ENCODE measurements at regions not wholly inside any gene's neighbourhood (a gene's known extent, or its start where the extent isn't known, plus 50 kb on each side); places are given as distances from the start of the nearest gene placed in this dataset.

GRCh38 chr16:26692658-26693057 lies 374.1 kb upstream of the C16orf82 start:
- ChIA-PET POLR2A (no interaction called here), CTCF (interaction anchor here (0.6 kb wide), 1 partner anchor 417 kb away, joined by 9 read pairs; no protein-coding TSS in a partner anchor)
- no peaks in the 10 kb centered on the region for H3K36me3 Mint-ChIP-seq
- no peak for TF ChIP-seq GRHL2 (CRISPR knock-in tag; IDR thresholded peaks at IDR 0.05; ENCODE audit: insufficient replicate concordance, severe bottlenecking)
- TF ChIP-seq, protein P1, sequence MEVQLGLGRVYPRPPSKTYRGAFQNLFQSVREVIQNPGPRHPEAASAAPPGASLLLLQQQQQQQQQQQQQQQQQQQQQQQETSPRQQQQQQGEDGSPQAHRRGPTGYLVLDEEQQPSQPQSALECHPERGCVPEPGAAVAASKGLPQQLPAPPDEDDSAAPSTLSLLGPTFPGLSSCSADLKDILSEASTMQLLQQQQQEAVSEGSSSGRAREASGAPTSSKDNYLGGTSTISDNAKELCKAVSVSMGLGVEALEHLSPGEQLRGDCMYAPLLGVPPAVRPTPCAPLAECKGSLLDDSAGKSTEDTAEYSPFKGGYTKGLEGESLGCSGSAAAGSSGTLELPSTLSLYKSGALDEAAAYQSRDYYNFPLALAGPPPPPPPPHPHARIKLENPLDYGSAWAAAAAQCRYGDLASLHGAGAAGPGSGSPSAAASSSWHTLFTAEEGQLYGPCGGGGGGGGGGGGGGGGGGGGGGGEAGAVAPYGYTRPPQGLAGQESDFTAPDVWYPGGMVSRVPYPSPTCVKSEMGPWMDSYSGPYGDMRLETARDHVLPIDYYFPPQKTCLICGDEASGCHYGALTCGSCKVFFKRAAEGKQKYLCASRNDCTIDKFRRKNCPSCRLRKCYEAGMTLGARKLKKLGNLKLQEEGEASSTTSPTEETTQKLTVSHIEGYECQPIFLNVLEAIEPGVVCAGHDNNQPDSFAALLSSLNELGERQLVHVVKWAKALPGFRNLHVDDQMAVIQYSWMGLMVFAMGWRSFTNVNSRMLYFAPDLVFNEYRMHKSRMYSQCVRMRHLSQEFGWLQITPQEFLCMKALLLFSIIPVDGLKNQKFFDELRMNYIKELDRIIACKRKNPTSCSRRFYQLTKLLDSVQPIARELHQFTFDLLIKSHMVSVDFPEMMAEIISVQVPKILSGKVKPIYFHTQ (CRISPR knock-in tag; IDR thresholded peaks at IDR 0.05): no peak
- TF ChIP-seq FOXK1 (CRISPR knock-in tag; IDR thresholded peaks at IDR 0.05): no peak
- no peak for TF ChIP-seq TEAD1 (CRISPR knock-in tag; IDR thresholded peaks at IDR 0.05)
- H3K4me1 Mint-ChIP-seq: peaks cover 24% of the 10 kb centered on the region
- H3K9me3 Mint-ChIP-seq: peaks cover 11% of the 10 kb centered on the region
- H3K27ac Mint-ChIP-seq: no peak overlapping the region
- peaks cover 28% of the 10 kb centered on the region for H3K27me3 Mint-ChIP-seq (ENCODE audit: low read depth)
- ATAC-seq: no peak
- DNase-seq (ENCODE audit: low spot score): no peak
- no peak overlapping the region for H3K4me3 Mint-ChIP-seq

DNA sequence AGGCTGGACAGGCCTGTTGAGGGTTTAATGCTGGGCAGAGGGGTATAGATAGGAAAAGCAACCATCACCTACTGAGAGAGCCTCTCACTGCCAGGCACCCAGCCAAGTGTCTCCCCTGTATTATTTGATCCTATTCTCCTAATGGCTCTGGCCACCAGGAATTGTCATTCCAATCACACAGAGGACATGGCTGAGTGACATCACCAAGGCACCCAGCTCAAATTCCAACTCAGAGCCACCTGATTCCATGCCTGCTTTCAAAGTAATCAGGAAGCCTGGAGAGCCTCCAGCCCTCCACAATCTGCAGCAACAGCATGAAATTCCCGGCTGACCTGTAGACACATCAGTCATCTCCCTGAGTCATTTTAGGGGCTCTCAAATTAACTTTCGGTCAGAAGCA lies 368.9 kb upstream of the C16orf82 start:
- H3K27me3 Mint-ChIP-seq (ENCODE audit: low read depth): peaks cover 22% of the 10 kb centered on the region
- peaks cover 4% of the 10 kb centered on the region; the same call in 1 of the 2 replicates for H3K36me3 Mint-ChIP-seq
- ChIA-PET CTCF (no interaction called here), POLR2A (no interaction called here)
- DNase-seq (ENCODE audit: low spot score) (no peak), ATAC-seq (no peak)
- H3K27ac Mint-ChIP-seq: no peak overlapping the region
- H3K4me3 Mint-ChIP-seq: no peak overlapping the region
- H3K4me1 Mint-ChIP-seq: peaks cover 16% of the 10 kb centered on the region
- peaks cover 36% of the 10 kb centered on the region for H3K9me3 Mint-ChIP-seq
- TF ChIP-seq, protein P1 (CRISPR knock-in tag; IDR thresholded peaks at IDR 0.05): no peak
- TF ChIP-seq ZNF219 (CRISPR knock-in tag; IDR thresholded peaks at IDR 0.05; ENCODE audit: borderline replicate concordance): no peak
- no peak for TF ChIP-seq ZNF138 (CRISPR knock-in tag; conservative IDR thresholded peaks at IDR 0.05)
- TF ChIP-seq, protein P2, sequence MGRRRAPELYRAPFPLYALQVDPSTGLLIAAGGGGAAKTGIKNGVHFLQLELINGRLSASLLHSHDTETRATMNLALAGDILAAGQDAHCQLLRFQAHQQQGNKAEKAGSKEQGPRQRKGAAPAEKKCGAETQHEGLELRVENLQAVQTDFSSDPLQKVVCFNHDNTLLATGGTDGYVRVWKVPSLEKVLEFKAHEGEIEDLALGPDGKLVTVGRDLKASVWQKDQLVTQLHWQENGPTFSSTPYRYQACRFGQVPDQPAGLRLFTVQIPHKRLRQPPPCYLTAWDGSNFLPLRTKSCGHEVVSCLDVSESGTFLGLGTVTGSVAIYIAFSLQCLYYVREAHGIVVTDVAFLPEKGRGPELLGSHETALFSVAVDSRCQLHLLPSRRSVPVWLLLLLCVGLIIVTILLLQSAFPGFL (CRISPR knock-in tag; IDR thresholded peaks at IDR 0.05; ENCODE audit: borderline replicate concordance): no peak
- no peak for TF ChIP-seq GABPB1 (CRISPR knock-in tag; IDR thresholded peaks at IDR 0.05)
- TF ChIP-seq ESRRA (CRISPR knock-in tag; IDR thresholded peaks at IDR 0.05; ENCODE audit: borderline replicate concordance): no peak
- TF ChIP-seq, protein P3, sequence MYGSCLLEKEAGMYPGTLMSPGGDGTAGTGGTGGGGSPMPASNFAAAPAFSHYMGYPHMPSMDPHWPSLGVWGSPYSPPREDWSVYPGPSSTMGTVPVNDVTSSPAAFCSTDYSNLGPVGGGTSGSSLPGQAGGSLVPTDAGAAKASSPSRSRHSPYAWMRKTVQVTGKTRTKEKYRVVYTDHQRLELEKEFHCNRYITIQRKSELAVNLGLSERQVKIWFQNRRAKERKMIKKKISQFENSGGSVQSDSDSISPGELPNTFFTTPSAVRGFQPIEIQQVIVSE (CRISPR knock-in tag; IDR thresholded peaks at IDR 0.05; ENCODE audit: borderline replicate concordance): no peak
- no peak for TF ChIP-seq FOXJ3 (CRISPR knock-in tag; IDR thresholded peaks at IDR 0.05; ENCODE audit: borderline replicate concordance)
- TF ChIP-seq, protein P4, sequence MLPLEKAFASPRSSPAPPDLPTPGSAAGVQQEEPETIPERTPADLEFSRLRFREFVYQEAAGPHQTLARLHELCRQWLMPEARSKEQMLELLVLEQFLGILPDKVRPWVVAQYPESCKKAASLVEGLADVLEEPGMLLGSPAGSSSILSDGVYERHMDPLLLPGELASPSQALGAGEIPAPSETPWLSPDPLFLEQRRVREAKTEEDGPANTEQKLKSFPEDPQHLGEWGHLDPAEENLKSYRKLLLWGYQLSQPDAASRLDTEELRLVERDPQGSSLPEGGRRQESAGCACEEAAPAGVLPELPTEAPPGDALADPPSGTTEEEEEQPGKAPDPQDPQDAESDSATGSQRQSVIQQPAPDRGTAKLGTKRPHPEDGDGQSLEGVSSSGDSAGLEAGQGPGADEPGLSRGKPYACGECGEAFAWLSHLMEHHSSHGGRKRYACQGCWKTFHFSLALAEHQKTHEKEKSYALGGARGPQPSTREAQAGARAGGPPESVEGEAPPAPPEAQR (CRISPR knock-in tag; IDR thresholded peaks at IDR 0.05): no peak
- TF ChIP-seq, protein P5, sequence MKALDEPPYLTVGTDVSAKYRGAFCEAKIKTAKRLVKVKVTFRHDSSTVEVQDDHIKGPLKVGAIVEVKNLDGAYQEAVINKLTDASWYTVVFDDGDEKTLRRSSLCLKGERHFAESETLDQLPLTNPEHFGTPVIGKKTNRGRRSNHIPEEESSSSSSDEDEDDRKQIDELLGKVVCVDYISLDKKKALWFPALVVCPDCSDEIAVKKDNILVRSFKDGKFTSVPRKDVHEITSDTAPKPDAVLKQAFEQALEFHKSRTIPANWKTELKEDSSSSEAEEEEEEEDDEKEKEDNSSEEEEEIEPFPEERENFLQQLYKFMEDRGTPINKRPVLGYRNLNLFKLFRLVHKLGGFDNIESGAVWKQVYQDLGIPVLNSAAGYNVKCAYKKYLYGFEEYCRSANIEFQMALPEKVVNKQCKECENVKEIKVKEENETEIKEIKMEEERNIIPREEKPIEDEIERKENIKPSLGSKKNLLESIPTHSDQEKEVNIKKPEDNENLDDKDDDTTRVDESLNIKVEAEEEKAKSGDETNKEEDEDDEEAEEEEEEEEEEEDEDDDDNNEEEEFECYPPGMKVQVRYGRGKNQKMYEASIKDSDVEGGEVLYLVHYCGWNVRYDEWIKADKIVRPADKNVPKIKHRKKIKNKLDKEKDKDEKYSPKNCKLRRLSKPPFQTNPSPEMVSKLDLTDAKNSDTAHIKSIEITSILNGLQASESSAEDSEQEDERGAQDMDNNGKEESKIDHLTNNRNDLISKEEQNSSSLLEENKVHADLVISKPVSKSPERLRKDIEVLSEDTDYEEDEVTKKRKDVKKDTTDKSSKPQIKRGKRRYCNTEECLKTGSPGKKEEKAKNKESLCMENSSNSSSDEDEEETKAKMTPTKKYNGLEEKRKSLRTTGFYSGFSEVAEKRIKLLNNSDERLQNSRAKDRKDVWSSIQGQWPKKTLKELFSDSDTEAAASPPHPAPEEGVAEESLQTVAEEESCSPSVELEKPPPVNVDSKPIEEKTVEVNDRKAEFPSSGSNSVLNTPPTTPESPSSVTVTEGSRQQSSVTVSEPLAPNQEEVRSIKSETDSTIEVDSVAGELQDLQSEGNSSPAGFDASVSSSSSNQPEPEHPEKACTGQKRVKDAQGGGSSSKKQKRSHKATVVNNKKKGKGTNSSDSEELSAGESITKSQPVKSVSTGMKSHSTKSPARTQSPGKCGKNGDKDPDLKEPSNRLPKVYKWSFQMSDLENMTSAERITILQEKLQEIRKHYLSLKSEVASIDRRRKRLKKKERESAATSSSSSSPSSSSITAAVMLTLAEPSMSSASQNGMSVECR (CRISPR knock-in tag; IDR thresholded peaks at IDR 0.05; ENCODE audit: borderline replicate concordance): no peak
- TF ChIP-seq, protein P6, sequence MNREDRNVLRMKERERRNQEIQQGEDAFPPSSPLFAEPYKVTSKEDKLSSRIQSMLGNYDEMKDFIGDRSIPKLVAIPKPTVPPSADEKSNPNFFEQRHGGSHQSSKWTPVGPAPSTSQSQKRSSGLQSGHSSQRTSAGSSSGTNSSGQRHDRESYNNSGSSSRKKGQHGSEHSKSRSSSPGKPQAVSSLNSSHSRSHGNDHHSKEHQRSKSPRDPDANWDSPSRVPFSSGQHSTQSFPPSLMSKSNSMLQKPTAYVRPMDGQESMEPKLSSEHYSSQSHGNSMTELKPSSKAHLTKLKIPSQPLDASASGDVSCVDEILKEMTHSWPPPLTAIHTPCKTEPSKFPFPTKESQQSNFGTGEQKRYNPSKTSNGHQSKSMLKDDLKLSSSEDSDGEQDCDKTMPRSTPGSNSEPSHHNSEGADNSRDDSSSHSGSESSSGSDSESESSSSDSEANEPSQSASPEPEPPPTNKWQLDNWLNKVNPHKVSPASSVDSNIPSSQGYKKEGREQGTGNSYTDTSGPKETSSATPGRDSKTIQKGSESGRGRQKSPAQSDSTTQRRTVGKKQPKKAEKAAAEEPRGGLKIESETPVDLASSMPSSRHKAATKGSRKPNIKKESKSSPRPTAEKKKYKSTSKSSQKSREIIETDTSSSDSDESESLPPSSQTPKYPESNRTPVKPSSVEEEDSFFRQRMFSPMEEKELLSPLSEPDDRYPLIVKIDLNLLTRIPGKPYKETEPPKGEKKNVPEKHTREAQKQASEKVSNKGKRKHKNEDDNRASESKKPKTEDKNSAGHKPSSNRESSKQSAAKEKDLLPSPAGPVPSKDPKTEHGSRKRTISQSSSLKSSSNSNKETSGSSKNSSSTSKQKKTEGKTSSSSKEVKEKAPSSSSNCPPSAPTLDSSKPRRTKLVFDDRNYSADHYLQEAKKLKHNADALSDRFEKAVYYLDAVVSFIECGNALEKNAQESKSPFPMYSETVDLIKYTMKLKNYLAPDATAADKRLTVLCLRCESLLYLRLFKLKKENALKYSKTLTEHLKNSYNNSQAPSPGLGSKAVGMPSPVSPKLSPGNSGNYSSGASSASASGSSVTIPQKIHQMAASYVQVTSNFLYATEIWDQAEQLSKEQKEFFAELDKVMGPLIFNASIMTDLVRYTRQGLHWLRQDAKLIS (CRISPR knock-in tag; IDR thresholded peaks at IDR 0.05; ENCODE audit: borderline replicate concordance): no peak
- no peak for TF ChIP-seq OVOL2 (CRISPR knock-in tag; IDR thresholded peaks at IDR 0.05; ENCODE audit: borderline replicate concordance)
- TF ChIP-seq MAX (CRISPR knock-in tag; IDR thresholded peaks at IDR 0.05): no peak
